HCT116 (cell line): ENCODE measurements at regions not wholly inside any gene's neighbourhood (a gene's known extent, or its start where the extent isn't known, plus 50 kb on each side); places are given as distances from the start of the nearest gene placed in this dataset.
A peak's percentile ranks its signal among the peaks of the same experiment; 100 is the strongest.

Experiments
- ATAC-seq: fragments of 200-7000 bp; cut with Tn5 transposase; 2 replicates; pipeline ENCODE4 v1.9.1; 2020; ENCODE audit warnings: mild to moderate bottlenecking, moderate library complexity
- BruUV-seq: library from RNA; stranded (reverse); fragments of 400-500 nt; replicated peaks from 2 replicates; lab custom pipeline; 2021; lab: Mats Ljungman, UMichigan
- CTCF ChIA-PET: fragments of 300-600 bp; sonication (Branson Sonifier 250); formaldehyde crosslinking; loops from one replicate; lab custom pipeline; 2021; ENCODE audit warnings: antibody characterized with exemption; lab: Charles Lee
- POLR2A ChIA-PET: fragments of 300-600, 350-600 bp; sonication (Branson Sonifier 250); formaldehyde crosslinking; loops from one replicate; lab custom pipeline; 2021; ENCODE audit warnings: antibody characterized with exemption; lab: Charles Lee
- RAD21 ChIA-PET, 2 experiments: fragments of 300-600 bp; sonication (Branson Sonifier 250); formaldehyde crosslinking; loops; one replicate each; lab custom pipeline; 2023; ENCODE audit warnings: low total read pairs in 2 of 2; ENCODE audit not compliant: uncharacterized antibody in 2 of 2, unreplicated experiment in 2 of 2, low non-redundant PET in 1 of 2; lab: Charles Lee
- DNase-seq: peaks from one replicate; pipeline ENCODE4 v3.0.0-alpha.2; 2010; ENCODE audit warnings: low read depth, low spot score
- H2AFZ ChIP-seq: fragments of 200-600 bp; shearing (Covaris generic), sonication (generic); 2 replicates; pipeline ENCODE4 v1.6.1; 2017; ENCODE audit warnings: low read depth, mixed run types, mixed read lengths, antibody characterized with exemption, low read length; ENCODE audit not compliant: poor library complexity, severe bottlenecking
- H3K27ac ChIP-seq: 2 replicates; pipeline ENCODE4 v1.5.1; 2012; ENCODE audit warnings: low read depth, low read length
- H3K27me3 ChIP-seq: fragments of 200-600 bp; sonication (generic); 2 replicates; pipeline ENCODE4 v1.6.1; 2016; ENCODE audit warnings: mixed run types, low read length, mixed read lengths; ENCODE audit not compliant: insufficient read depth
- H3K36me3 ChIP-seq, 2 experiments: fragments of 200-500 bp in 1 of 2; fragments of 200-600 bp in 1 of 2; sonication (Bioruptor generic) in 1 of 2; sonication (generic) in 1 of 2; 2 replicates each; pipeline versions ENCODE4 v1.5.1 to v1.6.1; 2014 to 2016; ENCODE audit warnings: low read length in 2 of 2, inconsistent platforms in 1 of 2, mixed read lengths in 1 of 2, mixed run types in 1 of 2; ENCODE audit not compliant: insufficient read depth in 2 of 2, control insufficient read depth in 1 of 2
- H3K4me1 ChIP-seq, 2 experiments: fragments of 200-600 bp in 1 of 2; sonication (generic) in 1 of 2; 2 replicates each; pipeline versions ENCODE4 v1.5.1 to v1.6.1; 2012 to 2017; ENCODE audit warnings: low read length in 2 of 2, inconsistent platforms in 1 of 2, mild to moderate bottlenecking in 1 of 2, mixed read lengths in 1 of 2, mixed run types in 1 of 2, moderate library complexity in 1 of 2; ENCODE audit not compliant: insufficient read depth in 2 of 2, control insufficient read depth in 1 of 2
- H3K4me2 ChIP-seq: fragments of 200-600 bp; sonication (generic); 2 replicates; pipeline ENCODE4 v1.6.1; 2017; ENCODE audit warnings: mixed run types, low read length, mixed read lengths
- H3K4me3 ChIP-seq, 2 experiments: fragments of 200-600 bp in 1 of 2; sonication (generic) in 1 of 2; replicated peaks in 1 of 2; 2 replicates each; pipeline ENCODE4 v1.5.1; 2011 to 2016; ENCODE audit warnings: low read length in 2 of 2, control low read depth in 1 of 2, low read depth in 1 of 2, mild to moderate bottlenecking in 1 of 2, mixed read lengths in 1 of 2, mixed run types in 1 of 2
- H3K79me2 ChIP-seq: fragments of 200-600 bp; sonication (generic); 2 replicates; pipeline ENCODE4 v1.6.1; 2017; ENCODE audit warnings: mild to moderate bottlenecking, mixed run types, low read length, moderate library complexity, mixed read lengths; ENCODE audit not compliant: insufficient read depth
- H3K9ac ChIP-seq: fragments of 200-600 bp; sonication (generic); 2 replicates; pipeline ENCODE4 v1.6.1; 2016; ENCODE audit warnings: low read length, mixed read lengths
- H3K9me2 ChIP-seq: fragments of 200-600 bp; sonication (generic), shearing (Covaris generic); 2 replicates; pipeline ENCODE4 v1.6.1; 2017; ENCODE audit warnings: mixed run types, mild to moderate bottlenecking, moderate library complexity; ENCODE audit not compliant: insufficient read depth
- H3K9me3 ChIP-seq, 2 experiments: fragments of 200-500 bp in 1 of 2; fragments of 200-600 bp in 1 of 2; sonication (Bioruptor generic) in 1 of 2; sonication (generic) in 1 of 2; 2 replicates each; pipeline ENCODE4 v1.6.1; 2014 to 2017; ENCODE audit warnings: low read length in 2 of 2, mixed read lengths in 2 of 2, inconsistent platforms in 1 of 2, low read depth in 1 of 2, mild to moderate bottlenecking in 1 of 2, mixed run types in 1 of 2, moderate library complexity in 1 of 2; ENCODE audit not compliant: control insufficient read depth in 1 of 2, insufficient read depth in 1 of 2
- H4K20me1 ChIP-seq: fragments of 200-600 bp; sonication (generic), shearing (Covaris generic); 2 replicates; pipeline ENCODE4 v1.6.1; 2017; ENCODE audit warnings: mixed run types, mild to moderate bottlenecking, moderate library complexity; ENCODE audit not compliant: insufficient read depth
- CBX3 ChIP-seq: IDR thresholded peaks from 2 replicates; pipeline ENCODE4 v1.6.1; 2012; ENCODE audit warnings: low read depth
- CEBPB ChIP-seq: IDR thresholded peaks from 2 replicates; pipeline ENCODE4 v1.6.1; 2012; ENCODE audit warnings: low read depth
- CTCF ChIP-seq, 3 experiments: fragments of 200-600 bp in 1 of 3; sonication (generic) in 1 of 3; IDR thresholded peaks in 2 of 3; conservative IDR thresholded peaks in 1 of 3; 2 replicates each; pipeline ENCODE4 v1.5.1; 2012 to 2017; ENCODE audit warnings: low read depth in 2 of 3, low read length in 2 of 3, antibody characterized with exemption in 1 of 3, borderline replicate concordance in 1 of 3, control low read depth in 1 of 3, mild to moderate bottlenecking in 1 of 3, mixed read lengths in 1 of 3, mixed run types in 1 of 3, moderate library complexity in 1 of 3; ENCODE audit not compliant: insufficient read depth in 1 of 3
- EGR1 ChIP-seq: IDR thresholded peaks from 2 replicates; pipeline ENCODE4 v1.6.1; 2012; ENCODE audit warnings: low read depth
- ELF1 ChIP-seq: IDR thresholded peaks from 2 replicates; pipeline ENCODE4 v1.6.1; 2012; ENCODE audit warnings: low read depth, borderline replicate concordance
- EZH2 ChIP-seq: fragments of 200-600 bp; sonication (generic); IDR thresholded peaks from 2 replicates; pipeline ENCODE4 v1.6.1; 2017; ENCODE audit warnings: antibody characterized with exemption, mixed run types
- EZH2phosphoT487 ChIP-seq: fragments of 200-600 bp; IDR thresholded peaks from 2 replicates; pipeline ENCODE4 v1.6.1; 2018; ENCODE audit warnings: antibody characterized with exemption, borderline replicate concordance
- FOSL1 ChIP-seq: IDR thresholded peaks from 2 replicates; pipeline ENCODE4 v1.6.1; 2012; ENCODE audit warnings: low read depth
- JUND ChIP-seq: IDR thresholded peaks from 2 replicates; pipeline ENCODE4 v1.6.1; 2012
- POLR2A ChIP-seq: IDR thresholded peaks from 2 replicates; pipeline ENCODE4 v1.7.0; 2011; ENCODE audit warnings: borderline replicate concordance; ENCODE audit not compliant: insufficient read depth, insufficient read length; ENCODE audit errors: extremely low read depth
- POLR2AphosphoS5 ChIP-seq: IDR thresholded peaks from 2 replicates; pipeline ENCODE4 v1.6.1; 2011; ENCODE audit warnings: mild to moderate bottlenecking, low read depth, low read length, moderate library complexity
- RAD21 ChIP-seq: IDR thresholded peaks from 2 replicates; pipeline ENCODE4 v1.6.1; 2012; ENCODE audit warnings: low read depth, mild to moderate bottlenecking
- REST ChIP-seq: IDR thresholded peaks from 2 replicates; pipeline ENCODE4 v1.6.1; 2012; ENCODE audit warnings: low read depth
- SIN3A ChIP-seq: IDR thresholded peaks from 2 replicates; pipeline ENCODE4 v1.6.1; 2012; ENCODE audit warnings: low read depth
- SP1 ChIP-seq: IDR thresholded peaks from 2 replicates; pipeline ENCODE4 v1.6.1; 2012; ENCODE audit warnings: low read depth
- TCF7L2 ChIP-seq: IDR thresholded peaks from 2 replicates; pipeline ENCODE4 v1.7.0; 2011; ENCODE audit warnings: borderline replicate concordance, inconsistent platforms; ENCODE audit not compliant: insufficient read depth, insufficient read length; ENCODE audit errors: extremely low read depth
- ZBTB33 ChIP-seq: IDR thresholded peaks from 2 replicates; pipeline ENCODE4 v1.6.1; 2011; ENCODE audit warnings: mild to moderate bottlenecking, low read length, moderate library complexity; ENCODE audit not compliant: insufficient replicate concordance; ENCODE audit errors: extremely low read depth
- ZFX ChIP-seq: fragments of 450-650 bp; IDR thresholded peaks from 2 replicates; pipeline ENCODE4 v1.6.1; 2017
- ZNF274 ChIP-seq: fragments of 200-500 bp; sonication (Bioruptor generic); IDR thresholded peaks from 2 replicates; pipeline ENCODE4 v1.6.1; 2014; ENCODE audit warnings: mild to moderate bottlenecking, low read depth, low read length, inconsistent platforms
- intact Hi-C: fragments of 100-400 bp; cut with micrococcal nuclease; formaldehyde crosslinking; loops from 2 replicates; pipeline ENCODE4 v1.10.0; 2022
- TF ChIP-seq, protein P1 (sequence below): IDR thresholded peaks from 2 replicates; pipeline ENCODE4 v1.6.1; 2012

- Histone ChIP-seq H3K9ac (peak overlapping the region; percentile 69), H3K4me2 (peak overlapping the region; percentile 91), H3K79me2 (no peaks in the 10 kb centered on the region), H3K4me3 (peak overlapping the region; percentile 60 to 67), H3K9me2 (no peaks in the 10 kb centered on the region), H3K27ac (peak overlapping the region; percentile 46), H3K27me3 (no peaks in the 10 kb centered on the region), H3K4me1 (peaks cover 6 to 17% of the 10 kb centered on the region in 2 experiments; a peak in 3 of 4 replicates), H3K9me3 (no peaks in the 10 kb centered on the region), H3K36me3 (no peaks in the 10 kb centered on the region), H2AFZ (no peak overlapping the region), H4K20me1 (no peaks in the 10 kb centered on the region)
- ChIA-PET CTCF (interaction anchor here (1.1 kb wide), 1 partner anchor 27 kb away, joined by 3 read pairs; no protein-coding TSS in a partner anchor), RAD21 (no interaction called here), POLR2A (interaction anchor here (0.8 to 1.1 kb wide), 2 partner anchors 15 to 133 kb away, joined by 3 read pairs; no protein-coding TSS in a partner anchor)
- peak; percentile 96 for ATAC-seq
- BruUV-seq: no TSS peak
- DNase-seq: peak; percentile 99
- intact Hi-C loops: no loop called here
- TF ChIP-seq FOSL1 (no peak), SIN3A (peak; percentile 69), CTCF (IDR thresholded peaks at IDR 0.05 in 2 of 3, conservative IDR thresholded peaks at IDR 0.05 in 1 of 3; ENCODE audit: borderline replicate concordance in 1 of 3, insufficient read depth in 1 of 3, low read depth in 2 of 3, low read length in 2 of 3) (no peak), CBX3 (peak; percentile 87; the same call in 1 of the 2 replicates), CEBPB (no peak), EZH2phosphoT487 (no peak), ELF1 (no peak; the same call in 1 of the 2 replicates), POLR2A (peak; percentile 66), TCF7L2 (peak; percentile 48), SP1 (peak; percentile 94), EGR1 (no peak), ZNF274 (no peak), RAD21 (peak; percentile 10; the same call in 1 of the 2 replicates), ZBTB33 (no peak), JUND (no peak; the same call in 1 of the 2 replicates), POLR2AphosphoS5 (peak; percentile 80), ZFX (no peak), REST (no peak), EZH2 (no peak)
- TF ChIP-seq, protein P1, sequence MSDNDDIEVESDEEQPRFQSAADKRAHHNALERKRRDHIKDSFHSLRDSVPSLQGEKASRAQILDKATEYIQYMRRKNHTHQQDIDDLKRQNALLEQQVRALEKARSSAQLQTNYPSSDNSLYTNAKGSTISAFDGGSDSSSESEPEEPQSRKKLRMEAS: peak; percentile 86
Observed at GRCh38 chr1:9428601-9429341, 110.5 kb upstream of the SLC25A33 start.
